Mesothelial cell of epicardium (in vitro differentiated cells): ENCODE measurements at regions not wholly inside any gene's neighbourhood (a gene's known extent, or its start where the extent isn't known, plus 50 kb on each side); places are given as distances from the start of the nearest gene placed in this dataset.

Experiments
- DNase-seq, 2 experiments: peaks; one replicate each; pipeline ENCODE4 v3.0.0; 2021; ENCODE audit warnings: low spot score in 2 of 2; ENCODE audit not compliant: unreplicated experiment in 2 of 2
- H3K27ac Mint-ChIP-seq: 2 replicates; pipeline ENCODE4 v1.8.0; 2021; ENCODE audit warnings: mixed read lengths
- H3K27me3 Mint-ChIP-seq: 2 replicates; pipeline ENCODE4 v1.8.0; 2021; ENCODE audit warnings: low read depth, mixed read lengths
- H3K36me3 Mint-ChIP-seq: 2 replicates; pipeline ENCODE4 v1.8.0; 2021; ENCODE audit warnings: mixed read lengths
- H3K4me1 Mint-ChIP-seq: 2 replicates; pipeline ENCODE4 v1.8.0; 2021; ENCODE audit warnings: mixed read lengths
- H3K4me3 Mint-ChIP-seq: 2 replicates; pipeline ENCODE4 v1.8.0; 2021; ENCODE audit warnings: mild to moderate bottlenecking, moderate library complexity, mixed read lengths
- H3K9me3 Mint-ChIP-seq: 2 replicates; pipeline ENCODE4 v1.8.0; 2021; ENCODE audit warnings: mixed read lengths
- TF ChIP-seq, protein P1 (sequence below): fragments of 200-600 bp; sonication (generic); IDR thresholded peaks from one replicate; pipeline ENCODE4 v1.5.0; 2021; ENCODE audit warnings: antibody characterized with exemption; ENCODE audit not compliant: unreplicated experiment

GRCh38 chr15:46670258-46670657 lies 1035.4 kb downstream of the SQOR start:
- Mint-ChIP-seq H3K27me3 (no peaks in the 10 kb centered on the region), H3K27ac (no peak overlapping the region), H3K4me1 (peaks cover 13% of the 10 kb centered on the region), H3K36me3 (no peaks in the 10 kb centered on the region), H3K4me3 (no peak overlapping the region), H3K9me3 (no peaks in the 10 kb centered on the region)
- DNase-seq: no peak
- TF ChIP-seq, protein P1, sequence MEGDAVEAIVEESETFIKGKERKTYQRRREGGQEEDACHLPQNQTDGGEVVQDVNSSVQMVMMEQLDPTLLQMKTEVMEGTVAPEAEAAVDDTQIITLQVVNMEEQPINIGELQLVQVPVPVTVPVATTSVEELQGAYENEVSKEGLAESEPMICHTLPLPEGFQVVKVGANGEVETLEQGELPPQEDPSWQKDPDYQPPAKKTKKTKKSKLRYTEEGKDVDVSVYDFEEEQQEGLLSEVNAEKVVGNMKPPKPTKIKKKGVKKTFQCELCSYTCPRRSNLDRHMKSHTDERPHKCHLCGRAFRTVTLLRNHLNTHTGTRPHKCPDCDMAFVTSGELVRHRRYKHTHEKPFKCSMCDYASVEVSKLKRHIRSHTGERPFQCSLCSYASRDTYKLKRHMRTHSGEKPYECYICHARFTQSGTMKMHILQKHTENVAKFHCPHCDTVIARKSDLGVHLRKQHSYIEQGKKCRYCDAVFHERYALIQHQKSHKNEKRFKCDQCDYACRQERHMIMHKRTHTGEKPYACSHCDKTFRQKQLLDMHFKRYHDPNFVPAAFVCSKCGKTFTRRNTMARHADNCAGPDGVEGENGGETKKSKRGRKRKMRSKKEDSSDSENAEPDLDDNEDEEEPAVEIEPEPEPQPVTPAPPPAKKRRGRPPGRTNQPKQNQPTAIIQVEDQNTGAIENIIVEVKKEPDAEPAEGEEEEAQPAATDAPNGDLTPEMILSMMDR: no peak

GRCh38 chr15:46671336-46671735 lies 1036.5 kb downstream of the SQOR start:
- TF ChIP-seq, protein P1: no peak
- peaks cover 13% of the 10 kb centered on the region for H3K4me1 Mint-ChIP-seq
- DNase-seq: no peak
- no peaks in the 10 kb centered on the region for H3K9me3 Mint-ChIP-seq
- peak overlapping the region; percentile 47 for H3K27ac Mint-ChIP-seq
- no peak overlapping the region for H3K4me3 Mint-ChIP-seq
- H3K36me3 Mint-ChIP-seq: no peaks in the 10 kb centered on the region
- H3K27me3 Mint-ChIP-seq: no peaks in the 10 kb centered on the region

DNA sequence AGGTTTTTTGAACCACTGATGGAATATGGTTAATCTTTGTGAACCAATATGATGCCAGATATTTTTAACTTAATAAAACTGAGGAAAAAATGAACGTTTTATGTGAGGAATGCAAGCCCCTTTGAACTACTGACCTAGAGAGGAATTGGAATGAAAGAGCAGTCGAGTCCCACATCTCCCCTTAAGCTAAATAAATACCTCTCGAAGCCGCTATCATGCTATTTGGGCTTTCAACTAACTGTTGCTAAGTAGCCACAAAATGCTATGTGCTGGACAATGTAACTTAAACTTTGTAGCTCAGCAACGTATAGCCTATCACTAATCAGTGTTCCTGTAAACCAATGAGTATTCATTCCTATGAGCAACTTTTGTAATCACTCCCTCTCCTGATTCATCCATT lies 1037.2 kb downstream of the SQOR start:
- Mint-ChIP-seq H3K27me3 (no peaks in the 10 kb centered on the region), H3K9me3 (no peaks in the 10 kb centered on the region), H3K36me3 (no peaks in the 10 kb centered on the region), H3K4me1 (peaks cover 13% of the 10 kb centered on the region), H3K4me3 (no peak overlapping the region), H3K27ac (peak overlapping the region; percentile 20)
- no peak for DNase-seq
- TF ChIP-seq, protein P1: no peak

GRCh38 chr15:46676233-46677206 lies 1040.8 kb upstream of the SEMA6D start:
- H3K9me3 Mint-ChIP-seq: no peaks in the 10 kb centered on the region
- H3K27ac Mint-ChIP-seq: no peak overlapping the region
- no peaks in the 10 kb centered on the region for H3K36me3 Mint-ChIP-seq
- TF ChIP-seq, protein P1: no peak
- H3K4me1 Mint-ChIP-seq: peaks cover 18% of the 10 kb centered on the region
- no peak for DNase-seq
- H3K4me3 Mint-ChIP-seq: no peak overlapping the region
- H3K27me3 Mint-ChIP-seq: no peaks in the 10 kb centered on the region

GRCh38 chr15:46677491-46677890 lies 1039.8 kb upstream of the SEMA6D start:
- peaks cover 20% of the 10 kb centered on the region for H3K4me1 Mint-ChIP-seq
- no peak overlapping the region for H3K4me3 Mint-ChIP-seq
- H3K27ac Mint-ChIP-seq: no peak overlapping the region
- H3K36me3 Mint-ChIP-seq: no peaks in the 10 kb centered on the region
- H3K27me3 Mint-ChIP-seq: no peaks in the 10 kb centered on the region
- no peaks in the 10 kb centered on the region for H3K9me3 Mint-ChIP-seq
- no peak for DNase-seq
- TF ChIP-seq, protein P1: no peak
